GM23248 (cell line): ENCODE measurements at regions not wholly inside any gene's neighbourhood (a gene's known extent, or its start where the extent isn't known, plus 50 kb on each side); places are given as distances from the start of the nearest gene placed in this dataset.

Experiments used
- DNase-seq: peaks from one replicate; pipeline ENCODE4 v3.0.0-alpha.2; 2015
- H2AFZ ChIP-seq: fragments of 200-600 bp; sonication (generic); 2 replicates; pipeline ENCODE4 v1.6.1; 2016; ENCODE audit warnings: antibody characterized with exemption
- H3F3A ChIP-seq: fragments of 200-600 bp; sonication (generic); 2 replicates; pipeline ENCODE4 v1.6.1; 2016; ENCODE audit warnings: mild to moderate bottlenecking, antibody characterized with exemption, mixed run types; ENCODE audit not compliant: insufficient read depth
- H3K27ac ChIP-seq: fragments of 200-600 bp; sonication (generic); 2 replicates; pipeline ENCODE4 v1.5.1; 2016; ENCODE audit warnings: mild to moderate bottlenecking
- H3K27me3 ChIP-seq: fragments of 200-600 bp; sonication (generic); replicated peaks from 2 replicates; pipeline ENCODE4 v1.6.1; 2016; ENCODE audit warnings: mild to moderate bottlenecking; ENCODE audit not compliant: insufficient read depth
- H3K36me3 ChIP-seq: fragments of 200-600 bp; sonication (generic); 2 replicates; pipeline ENCODE4 v1.6.1; 2016; ENCODE audit warnings: low read depth, mild to moderate bottlenecking
- H3K4me1 ChIP-seq: fragments of 200-600 bp; sonication (generic); 2 replicates; pipeline ENCODE4 v1.6.1; 2016; ENCODE audit warnings: mild to moderate bottlenecking; ENCODE audit not compliant: insufficient read depth
- H3K4me2 ChIP-seq: fragments of 200-600 bp; sonication (generic); one replicate; pipeline ENCODE4 v1.6.1; 2016; ENCODE audit warnings: mild to moderate bottlenecking; ENCODE audit not compliant: unreplicated experiment
- H3K4me3 ChIP-seq: fragments of 200-600 bp; sonication (generic); 2 replicates; pipeline ENCODE4 v1.5.1; 2016; ENCODE audit warnings: mild to moderate bottlenecking
- H3K79me2 ChIP-seq: fragments of 200-600 bp; sonication (generic); 2 replicates; pipeline ENCODE4 v1.6.1; 2016; ENCODE audit warnings: mild to moderate bottlenecking; ENCODE audit not compliant: insufficient read depth
- H3K9ac ChIP-seq: fragments of 200-600 bp; sonication (generic); 2 replicates; pipeline ENCODE4 v1.6.1; 2016; ENCODE audit warnings: mild to moderate bottlenecking
- H3K9me2 ChIP-seq: fragments of 200-600 bp; sonication (generic); 2 replicates; pipeline ENCODE4 v1.6.1; 2016; ENCODE audit warnings: mixed run types, mild to moderate bottlenecking, moderate library complexity; ENCODE audit not compliant: insufficient read depth
- H3K9me3 ChIP-seq: fragments of 200-600 bp; sonication (generic); one replicate; pipeline ENCODE4 v1.6.1; 2017; ENCODE audit warnings: low read depth
- H4K20me1 ChIP-seq: fragments of 200-600 bp; sonication (generic); 2 replicates; pipeline ENCODE4 v1.6.0; 2016; ENCODE audit not compliant: insufficient read depth
- EZH2 ChIP-seq: fragments of 200-600 bp; sonication (generic); IDR thresholded peaks from 2 replicates; pipeline ENCODE4 v1.6.1; 2018; ENCODE audit warnings: antibody characterized with exemption, mild to moderate bottlenecking; ENCODE audit not compliant: insufficient read depth, poor library complexity, severe bottlenecking
- EZH2phosphoT487 ChIP-seq: fragments of 200-600 bp; sonication (generic); IDR thresholded peaks from 2 replicates; pipeline ENCODE4 v1.6.1; 2018; ENCODE audit warnings: antibody characterized with exemption, moderate library complexity, mild to moderate bottlenecking, low read depth; ENCODE audit not compliant: insufficient read depth
- WGBS, 2 experiments: methylation state at CpG; one replicate each; pipeline ENCODE4 v1.1.6; 2015 to 2017; ENCODE audit warnings: low lambda C conversion rate in 2 of 2, low coverage in 1 of 2; ENCODE audit errors: missing lambda C conversion rate in 2 of 2; 5-methylcytosine and 5-hydroxymethylcytosine counted together
- in situ Hi-C: fragments of 300-500 bp; cut with MboI; formaldehyde crosslinking; loops from 2 replicates; pipeline ENCODE4 v1.15.0; 2020

- Histone ChIP-seq H4K20me1 (no peaks in the 10 kb centered on the region), H3K4me2 (no peak overlapping the region), H2AFZ (no peak overlapping the region), H3K4me1 (no peaks in the 10 kb centered on the region), H3K79me2 (no peaks in the 10 kb centered on the region), H3K27me3 (peaks cover 32% of the 10 kb centered on the region), H3K9ac (no peak overlapping the region), H3K9me3 (no peaks in the 10 kb centered on the region), H3K9me2 (no peaks in the 10 kb centered on the region), H3K36me3 (no peaks in the 10 kb centered on the region), H3F3A (no peaks in the 10 kb centered on the region), H3K27ac (no peak overlapping the region), H3K4me3 (no peak overlapping the region)
- WGBS, 2 experiments = 56 to 64% methylated on average over 2 of the region's 2 CpGs
- TF ChIP-seq EZH2 (no peak), EZH2phosphoT487 (no peak)
- no peak for DNase-seq
- in situ Hi-C loops = loop anchor here (25.0 kb wide), 1 partner anchor 379 kb away; no protein-coding TSS in a partner anchor
Observed at GRCh38 chr12:13282861-13283260, 86.3 kb downstream of the EMP1 start.

- peak; percentile 71 for DNase-seq
- Histone ChIP-seq H3K4me3 (no peak overlapping the region), H3K9me2 (no peaks in the 10 kb centered on the region), H3K4me2 (no peak overlapping the region), H3K27me3 (peaks cover 41% of the 10 kb centered on the region), H4K20me1 (no peaks in the 10 kb centered on the region), H3K4me1 (no peaks in the 10 kb centered on the region), H3K9me3 (no peaks in the 10 kb centered on the region), H2AFZ (no peak overlapping the region; the same call in 1 of the 2 replicates), H3K9ac (no peak overlapping the region), H3K27ac (no peak overlapping the region), H3K79me2 (no peaks in the 10 kb centered on the region), H3F3A (no peaks in the 10 kb centered on the region), H3K36me3 (no peaks in the 10 kb centered on the region)
- TF ChIP-seq EZH2 = no peak
- TF ChIP-seq EZH2phosphoT487 = no peak
- WGBS, 2 experiments = 18 to 25% methylated on average over 30 to 32 of the region's 32 CpGs
- in situ Hi-C loops = loop anchor here (10.0 to 25.0 kb wide), 3 partner anchors 256 to 886 kb away; no protein-coding TSS in a partner anchor
Observed at GRCh38 chr12:13278249-13278787, 81.8 kb downstream of the EMP1 start.

GRCh38 chr12:13277293-13277692 is 80.8 kb downstream of the EMP1 start:
- H2AFZ ChIP-seq = no peak overlapping the region
- H3K27me3 ChIP-seq = peaks cover 39% of the 10 kb centered on the region
- H3K9me2 ChIP-seq = no peaks in the 10 kb centered on the region
- H3K9ac ChIP-seq = no peak overlapping the region
- H3K4me2 ChIP-seq = no peak overlapping the region
- no peaks in the 10 kb centered on the region for H3K4me1 ChIP-seq
- H4K20me1 ChIP-seq = no peaks in the 10 kb centered on the region
- 79 to 81% methylated on average over 4 of the region's 4 CpGs for WGBS, 2 experiments
- H3K36me3 ChIP-seq = no peaks in the 10 kb centered on the region
- H3K79me2 ChIP-seq = no peaks in the 10 kb centered on the region
- in situ Hi-C loops = loop anchor here (10.0 to 25.0 kb wide), 3 partner anchors 258 to 888 kb away; no protein-coding TSS in a partner anchor
- no peaks in the 10 kb centered on the region for H3F3A ChIP-seq
- no peak for DNase-seq
- H3K27ac ChIP-seq = no peak overlapping the region
- no peak overlapping the region for H3K4me3 ChIP-seq
- TF ChIP-seq EZH2 (no peak), EZH2phosphoT487 (no peak)
- H3K9me3 ChIP-seq = no peaks in the 10 kb centered on the region

- Histone ChIP-seq H3K4me1 (no peaks in the 10 kb centered on the region), H2AFZ (no peak overlapping the region), H3F3A (no peaks in the 10 kb centered on the region), H3K4me3 (no peak overlapping the region), H3K9me3 (no peaks in the 10 kb centered on the region), H3K9ac (no peak overlapping the region), H4K20me1 (no peaks in the 10 kb centered on the region), H3K4me2 (no peak overlapping the region), H3K27me3 (peaks cover 31% of the 10 kb centered on the region; the same call in 1 of the 2 replicates), H3K27ac (no peak overlapping the region), H3K9me2 (no peaks in the 10 kb centered on the region), H3K79me2 (no peaks in the 10 kb centered on the region), H3K36me3 (no peaks in the 10 kb centered on the region)
- no peak for DNase-seq
- no peak for TF ChIP-seq EZH2
- no peak for TF ChIP-seq EZH2phosphoT487
- 41 to 52% methylated on average over 10 of the region's 10 CpGs for WGBS, 2 experiments
- in situ Hi-C loops = loop anchor here (10.0 to 25.0 kb wide), 3 partner anchors 259 to 889 kb away; no protein-coding TSS in a partner anchor
Observed at GRCh38 chr12:13275241-13276085, 78.9 kb downstream of the EMP1 start.
